Thyroid gland (tissue), 4 donors: ENCODE measurements at regions not wholly inside any gene's neighbourhood (a gene's known extent, or its start where the extent isn't known, plus 50 kb on each side); places are given as distances from the start of the nearest gene placed in this dataset.

ENCODE experiments used
- POLR2A ChIP-seq, 2 donors: fragments of 450-650 bp; IDR thresholded peaks; one replicate each; pipeline ENCODE4 v1.6.1; 2017; ENCODE audit warnings: antibody characterized with exemption in 2 of 2, mild to moderate bottlenecking in 2 of 2, moderate library complexity in 1 of 2
- TF ChIP-seq, protein P1 (sequence below), 6 experiments: fragments of 200-600 bp in 3 of 6; fragments of 450-650 bp in 3 of 6; sonication (generic) in 3 of 6; IDR thresholded peaks; one replicate each; pipeline ENCODE4 v1.5.1; 2016 to 2019; ENCODE audit warnings: antibody characterized with exemption in 6 of 6, mild to moderate bottlenecking in 2 of 6, inconsistent platforms in 1 of 6, moderate library complexity in 1 of 6

DNA sequence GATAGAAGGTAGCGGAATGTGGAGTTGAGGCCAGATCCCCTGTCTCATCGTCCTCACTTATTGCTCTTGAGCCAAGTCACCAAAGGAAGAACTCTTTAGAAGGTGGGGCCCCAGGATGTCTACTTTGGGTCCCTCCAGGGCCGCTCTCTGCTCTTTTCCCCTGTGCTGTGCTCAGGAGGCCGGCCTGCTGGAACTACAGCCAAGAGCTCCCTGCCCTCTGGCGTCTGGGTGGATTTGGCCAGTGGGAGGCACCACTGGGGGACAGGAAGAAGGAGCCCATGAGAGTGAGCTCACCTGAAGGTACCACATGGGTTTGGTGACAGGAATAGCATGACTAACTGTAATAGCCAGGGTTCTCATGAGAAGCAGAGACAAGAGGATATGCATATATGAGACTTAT lies 97.7 kb upstream of the FAM180A start:
- TF ChIP-seq, protein P1, sequence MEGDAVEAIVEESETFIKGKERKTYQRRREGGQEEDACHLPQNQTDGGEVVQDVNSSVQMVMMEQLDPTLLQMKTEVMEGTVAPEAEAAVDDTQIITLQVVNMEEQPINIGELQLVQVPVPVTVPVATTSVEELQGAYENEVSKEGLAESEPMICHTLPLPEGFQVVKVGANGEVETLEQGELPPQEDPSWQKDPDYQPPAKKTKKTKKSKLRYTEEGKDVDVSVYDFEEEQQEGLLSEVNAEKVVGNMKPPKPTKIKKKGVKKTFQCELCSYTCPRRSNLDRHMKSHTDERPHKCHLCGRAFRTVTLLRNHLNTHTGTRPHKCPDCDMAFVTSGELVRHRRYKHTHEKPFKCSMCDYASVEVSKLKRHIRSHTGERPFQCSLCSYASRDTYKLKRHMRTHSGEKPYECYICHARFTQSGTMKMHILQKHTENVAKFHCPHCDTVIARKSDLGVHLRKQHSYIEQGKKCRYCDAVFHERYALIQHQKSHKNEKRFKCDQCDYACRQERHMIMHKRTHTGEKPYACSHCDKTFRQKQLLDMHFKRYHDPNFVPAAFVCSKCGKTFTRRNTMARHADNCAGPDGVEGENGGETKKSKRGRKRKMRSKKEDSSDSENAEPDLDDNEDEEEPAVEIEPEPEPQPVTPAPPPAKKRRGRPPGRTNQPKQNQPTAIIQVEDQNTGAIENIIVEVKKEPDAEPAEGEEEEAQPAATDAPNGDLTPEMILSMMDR (IDR thresholded peaks at IDR 0.05), result no peak
- TF ChIP-seq POLR2A (IDR thresholded peaks at IDR 0.05), result no peak
